ENCODE measurements at regions not wholly inside any gene's neighbourhood (a gene's known extent, or its start where the extent isn't known, plus 50 kb on each side); places are given as distances from the start of the nearest gene placed in this dataset.

- Histone ChIP-seq H3K4me1 (ENCODE audit: control insufficient read depth, low read length) (no peaks in the 10 kb centered on the region), H3K79me2 (ENCODE audit: control insufficient read depth, low read length) (no peaks in the 10 kb centered on the region), H3K4me2 (ENCODE audit: low read length) (no peak overlapping the region), H3K9me3 (ENCODE audit: control insufficient read depth, insufficient read depth, low read length) (no peaks in the 10 kb centered on the region), H3K9me2 (replicated peaks; ENCODE audit: control insufficient read depth, low read length) (no peaks in the 10 kb centered on the region), H3K4me3 (ENCODE audit: low read length) (no peak overlapping the region), H3K36me3 (ENCODE audit: control insufficient read depth, low read length) (no peaks in the 10 kb centered on the region), H4K20me1 (ENCODE audit: control insufficient read depth, insufficient read depth, low read depth, low read length) (no peaks in the 10 kb centered on the region), H3F3A (ENCODE audit: control insufficient read depth, insufficient read depth) (no peaks in the 10 kb centered on the region), H3K27ac (ENCODE audit: low read depth, low read length) (no peak overlapping the region), H3K27me3 (ENCODE audit: control insufficient read depth, low read length) (no peaks in the 10 kb centered on the region)
- no peak for TF ChIP-seq CTCF (IDR thresholded peaks at IDR 0.05; ENCODE audit: low read depth, low read length, poor library complexity, severe bottlenecking)
- no peak for TF ChIP-seq EZH2phosphoT487 (IDR thresholded peaks at IDR 0.05; ENCODE audit: borderline replicate concordance, low read length)
Measured at GRCh38 chr3:95148107-95148506, 1085.2 kb downstream of the NSUN3 start.

DNA sequence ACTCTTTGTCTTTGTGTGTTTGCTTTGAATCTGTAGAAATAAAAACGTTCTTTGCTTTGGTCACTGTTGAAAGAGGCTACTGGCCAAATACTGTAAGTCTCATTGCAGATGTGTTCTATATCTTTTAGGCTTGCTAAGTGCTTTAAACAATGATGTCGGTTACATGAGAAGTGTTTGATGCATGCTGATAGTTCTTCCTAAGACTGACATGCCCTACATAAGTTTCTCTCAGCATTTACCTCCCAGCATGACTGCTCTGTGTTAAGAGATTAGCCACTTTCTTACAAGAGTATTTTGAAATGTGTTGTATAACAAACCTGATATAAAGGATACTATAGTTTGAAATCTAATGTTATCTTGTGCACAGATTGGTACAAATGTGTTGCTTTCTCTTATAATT lies 1088.7 kb downstream of the NSUN3 start:
- no peaks in the 10 kb centered on the region for H3K4me1 ChIP-seq (ENCODE audit: control insufficient read depth, low read length)
- H3F3A ChIP-seq (ENCODE audit: control insufficient read depth, insufficient read depth) = no peaks in the 10 kb centered on the region
- no peak overlapping the region for H3K4me2 ChIP-seq (ENCODE audit: low read length)
- H3K9me2 ChIP-seq (replicated peaks; ENCODE audit: control insufficient read depth, low read length) = no peaks in the 10 kb centered on the region
- H3K79me2 ChIP-seq (ENCODE audit: control insufficient read depth, low read length) = no peaks in the 10 kb centered on the region
- no peaks in the 10 kb centered on the region for H3K9me3 ChIP-seq (ENCODE audit: control insufficient read depth, insufficient read depth, low read length)
- no peak overlapping the region for H3K4me3 ChIP-seq (ENCODE audit: low read length)
- no peak for TF ChIP-seq EZH2phosphoT487 (IDR thresholded peaks at IDR 0.05; ENCODE audit: borderline replicate concordance, low read length)
- no peak for TF ChIP-seq CTCF (IDR thresholded peaks at IDR 0.05; ENCODE audit: low read depth, low read length, poor library complexity, severe bottlenecking)
- no peaks in the 10 kb centered on the region for H3K27me3 ChIP-seq (ENCODE audit: control insufficient read depth, low read length)
- H3K36me3 ChIP-seq (ENCODE audit: control insufficient read depth, low read length) = no peaks in the 10 kb centered on the region
- H4K20me1 ChIP-seq (ENCODE audit: control insufficient read depth, insufficient read depth, low read depth, low read length) = no peaks in the 10 kb centered on the region
- H3K27ac ChIP-seq (ENCODE audit: low read depth, low read length) = no peak overlapping the region

- Histone ChIP-seq H3F3A (ENCODE audit: control insufficient read depth, insufficient read depth) (no peaks in the 10 kb centered on the region), H3K27me3 (ENCODE audit: control insufficient read depth, low read length) (no peaks in the 10 kb centered on the region), H3K36me3 (ENCODE audit: control insufficient read depth, low read length) (no peaks in the 10 kb centered on the region), H3K4me3 (ENCODE audit: low read length) (no peak overlapping the region), H3K9me3 (ENCODE audit: control insufficient read depth, insufficient read depth, low read length) (no peaks in the 10 kb centered on the region), H3K4me1 (ENCODE audit: control insufficient read depth, low read length) (no peaks in the 10 kb centered on the region), H3K79me2 (ENCODE audit: control insufficient read depth, low read length) (no peaks in the 10 kb centered on the region), H3K27ac (ENCODE audit: low read depth, low read length) (no peak overlapping the region), H3K9me2 (replicated peaks; ENCODE audit: control insufficient read depth, low read length) (no peaks in the 10 kb centered on the region), H4K20me1 (ENCODE audit: control insufficient read depth, insufficient read depth, low read depth, low read length) (no peaks in the 10 kb centered on the region), H3K4me2 (ENCODE audit: low read length) (no peak overlapping the region)
- TF ChIP-seq EZH2phosphoT487 (IDR thresholded peaks at IDR 0.05; ENCODE audit: borderline replicate concordance, low read length) (no peak), CTCF (IDR thresholded peaks at IDR 0.05; ENCODE audit: low read depth, low read length, poor library complexity, severe bottlenecking) (no peak)
Measured at GRCh38 chr3:95154766-95155165, 1091.9 kb downstream of the NSUN3 start.

- no peaks in the 10 kb centered on the region for H4K20me1 ChIP-seq (ENCODE audit: control insufficient read depth, insufficient read depth, low read depth, low read length)
- no peaks in the 10 kb centered on the region for H3K27me3 ChIP-seq (ENCODE audit: control insufficient read depth, low read length)
- H3K27ac ChIP-seq (ENCODE audit: low read depth, low read length) = no peak overlapping the region
- no peaks in the 10 kb centered on the region for H3K79me2 ChIP-seq (ENCODE audit: control insufficient read depth, low read length)
- no peaks in the 10 kb centered on the region for H3K9me3 ChIP-seq (ENCODE audit: control insufficient read depth, insufficient read depth, low read length)
- no peaks in the 10 kb centered on the region for H3F3A ChIP-seq (ENCODE audit: control insufficient read depth, insufficient read depth)
- no peak overlapping the region for H3K4me3 ChIP-seq (ENCODE audit: low read length)
- no peaks in the 10 kb centered on the region for H3K4me1 ChIP-seq (ENCODE audit: control insufficient read depth, low read length)
- TF ChIP-seq CTCF (IDR thresholded peaks at IDR 0.05; ENCODE audit: low read depth, low read length, poor library complexity, severe bottlenecking) (no peak), EZH2phosphoT487 (IDR thresholded peaks at IDR 0.05; ENCODE audit: borderline replicate concordance, low read length) (no peak)
- no peak overlapping the region for H3K4me2 ChIP-seq (ENCODE audit: low read length)
- no peaks in the 10 kb centered on the region for H3K9me2 ChIP-seq (replicated peaks; ENCODE audit: control insufficient read depth, low read length)
- H3K36me3 ChIP-seq (ENCODE audit: control insufficient read depth, low read length) = no peaks in the 10 kb centered on the region
Measured at GRCh38 chr3:95162794-95163193, 1099.9 kb downstream of the NSUN3 start.

Measured in DOHH2 (cell line).